ENCODE measurements at regions not wholly inside any gene's neighbourhood (a gene's known extent, or its start where the extent isn't known, plus 50 kb on each side); places are given as distances from the start of the nearest gene placed in this dataset.
"Not testable (repeated sequence)": the region's sequence is repeated elsewhere in the genome, so short reads cannot be mapped to it uniquely, and the experiment has no call there.

DNA sequence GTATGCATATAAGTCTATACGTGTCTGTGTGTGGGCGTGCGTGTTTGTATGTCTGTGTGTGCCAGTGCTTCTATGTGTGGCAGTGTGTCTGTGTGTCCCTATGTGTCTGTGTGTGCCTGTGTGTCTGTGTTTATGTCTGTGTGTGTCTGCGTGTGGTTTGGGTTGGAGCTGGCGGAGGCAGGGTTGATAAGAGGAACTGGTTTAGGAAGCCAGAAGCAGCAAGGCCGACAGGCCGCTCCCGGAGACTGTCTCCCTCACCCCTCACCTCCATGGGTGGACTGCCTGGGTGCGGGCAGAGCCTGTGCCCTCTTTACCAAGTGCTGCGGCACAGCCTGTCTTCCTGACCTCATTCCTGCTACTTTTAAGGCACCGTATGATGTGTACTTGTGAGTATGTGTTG, 327.1 kb upstream of the B3GAT1 start:
- DNase-seq, result no peak

DNA sequence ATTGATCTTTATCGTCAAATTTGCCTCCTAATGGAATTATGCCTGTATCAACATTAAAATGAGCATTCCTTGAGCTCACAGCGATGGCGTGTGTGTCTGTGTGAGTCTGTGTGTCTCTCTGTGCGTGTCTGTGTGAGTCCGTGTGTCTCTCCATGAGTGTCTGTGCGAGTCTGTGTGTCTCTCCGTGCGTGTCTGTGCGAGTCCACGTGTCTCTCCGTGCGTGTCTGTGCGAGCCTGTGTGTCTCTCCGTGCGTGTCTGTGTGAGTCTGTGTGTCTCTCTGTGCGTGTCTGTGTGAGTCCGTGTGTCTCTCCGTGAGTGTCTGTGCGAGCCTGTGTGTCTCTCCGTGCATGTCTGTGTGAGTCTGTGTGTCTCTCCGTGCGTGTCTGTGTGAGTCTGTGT, 326.5 kb upstream of the B3GAT1 start:
- no peak for DNase-seq

DNA sequence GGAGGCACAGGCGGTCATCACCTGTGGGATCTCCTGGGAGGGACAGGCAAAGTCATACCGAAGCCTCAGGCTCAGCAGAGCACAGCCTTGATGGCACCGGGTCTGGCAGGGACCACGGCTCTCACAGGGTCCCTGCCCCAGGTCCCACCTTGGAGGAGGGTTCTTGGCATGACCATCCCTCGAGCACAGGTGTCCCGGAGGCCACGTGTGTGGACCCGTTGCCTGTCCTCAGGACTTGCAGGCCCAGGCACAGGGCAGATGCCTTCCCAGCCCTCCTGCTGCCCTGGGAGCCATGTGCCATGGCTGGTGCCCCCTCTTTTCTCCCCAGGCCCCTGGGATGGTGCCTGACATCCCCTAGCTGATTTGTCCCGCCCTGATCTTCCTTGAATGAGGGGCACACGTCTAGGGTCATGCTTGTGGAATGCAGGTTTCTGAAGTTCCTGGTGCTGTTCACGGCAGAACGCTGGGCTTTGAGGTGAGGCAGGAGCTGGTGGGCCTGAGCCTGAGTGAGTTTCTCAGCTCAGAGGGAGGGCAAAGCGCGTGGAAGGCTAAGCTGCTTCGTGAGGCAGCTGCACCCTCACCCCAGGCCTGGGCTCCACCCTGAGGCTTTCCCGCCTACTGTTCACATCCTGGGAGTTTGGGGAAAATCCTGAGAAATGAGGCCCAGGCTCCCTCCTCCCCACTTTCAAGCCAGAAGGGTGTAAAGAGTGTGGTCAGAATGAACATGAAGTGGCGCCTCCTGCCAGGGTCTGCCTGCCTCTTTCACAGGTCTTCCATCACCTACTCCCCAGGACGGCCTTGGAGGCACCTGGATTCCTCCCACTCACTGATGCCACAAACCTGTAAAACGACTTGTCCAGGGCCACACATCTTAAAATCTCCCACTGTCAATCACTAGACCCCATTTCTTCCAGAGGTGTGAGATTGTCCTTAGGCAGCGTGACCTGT, 325.8 kb upstream of the B3GAT1 start:
- no peak for DNase-seq

DNA sequence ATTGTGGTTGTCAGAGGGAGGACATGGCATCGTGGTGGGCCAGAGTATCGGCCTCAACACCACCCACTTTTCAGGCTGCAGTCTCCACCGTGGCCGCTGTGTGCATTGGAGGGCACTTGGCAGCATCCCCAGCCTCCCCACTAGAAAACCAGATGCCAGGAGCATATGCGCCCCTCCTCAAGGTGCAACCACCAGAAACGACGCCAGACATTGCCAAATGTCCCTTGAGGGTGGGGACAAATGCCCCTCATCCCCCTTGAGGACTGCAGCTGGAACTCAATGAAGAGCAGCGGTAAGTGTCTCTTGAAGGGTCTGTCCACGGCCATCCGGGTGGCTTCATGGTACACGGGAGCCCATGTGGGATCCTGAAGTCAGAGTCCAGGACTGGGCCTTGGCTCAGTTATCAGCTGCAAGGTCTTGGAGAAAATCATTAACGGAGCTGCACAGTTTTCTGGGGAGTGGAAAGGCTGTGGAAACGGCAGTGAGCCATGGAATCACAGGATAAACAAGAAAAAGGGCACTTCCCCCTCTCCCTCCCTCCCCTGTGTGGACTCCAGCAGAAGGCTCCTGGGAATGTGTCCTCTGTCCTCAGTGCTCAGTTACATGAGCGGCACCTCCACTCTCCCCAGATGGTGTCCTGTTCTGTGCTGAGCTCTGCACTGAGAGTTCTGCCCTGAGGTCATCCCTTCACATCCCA, 324.4 kb upstream of the B3GAT1 start:
- DNase-seq, result no peak

DNA sequence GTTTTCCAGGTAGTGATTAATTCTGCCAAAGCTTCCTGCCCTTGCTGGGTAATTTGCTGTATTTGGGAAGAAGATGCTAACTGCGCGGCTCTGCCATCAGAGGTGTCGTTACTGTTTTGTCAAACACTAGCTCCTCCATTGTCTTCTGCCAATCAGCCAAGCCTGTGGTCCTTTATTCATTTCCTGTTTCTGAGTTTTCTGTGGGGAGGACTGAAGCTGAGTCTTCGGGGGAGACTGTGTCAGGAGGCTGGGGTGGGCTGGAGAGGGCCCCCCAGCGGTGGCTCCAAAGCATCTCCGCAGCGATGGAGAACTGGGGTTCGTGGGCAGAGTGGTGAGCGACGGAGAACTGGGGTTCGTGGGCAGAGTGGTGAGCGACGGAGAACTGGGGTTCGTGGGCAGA, 322.9 kb upstream of the B3GAT1 start:
- DNase-seq, result no peak

DNA sequence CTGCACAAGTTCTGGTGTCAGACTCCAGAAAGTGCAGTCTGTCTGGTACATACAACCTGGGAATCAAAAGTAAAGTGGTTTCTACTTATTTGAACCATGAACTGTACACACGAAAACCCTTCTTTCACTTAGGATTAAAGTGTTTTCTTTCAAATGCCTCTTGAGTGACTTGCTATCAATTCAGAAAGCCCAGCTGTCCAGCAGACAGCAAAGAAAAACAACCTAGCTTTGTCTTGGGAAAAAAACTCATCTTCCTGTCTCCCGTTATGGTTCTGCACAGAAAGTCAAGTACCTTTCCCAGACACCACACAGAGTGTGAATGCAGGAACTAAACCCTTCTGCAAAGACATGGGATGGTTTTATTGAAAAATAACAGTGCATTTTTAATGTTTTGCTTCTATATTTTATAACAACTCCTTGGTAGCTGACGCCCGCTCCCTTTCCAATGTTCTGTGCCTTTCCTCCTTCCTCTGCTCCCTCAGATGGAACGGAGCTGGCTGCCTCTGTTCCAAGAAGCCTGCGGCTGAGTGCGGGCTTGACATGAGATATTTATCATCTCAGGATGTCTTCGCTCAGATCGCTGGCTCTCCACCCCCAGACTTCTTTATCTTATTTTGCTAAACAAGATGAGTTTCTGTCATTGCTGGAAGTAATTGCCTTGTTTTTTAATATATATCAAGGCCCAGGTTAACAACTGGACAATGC, 322.3 kb upstream of the B3GAT1 start:
- DNase-seq, result no peak

DNA sequence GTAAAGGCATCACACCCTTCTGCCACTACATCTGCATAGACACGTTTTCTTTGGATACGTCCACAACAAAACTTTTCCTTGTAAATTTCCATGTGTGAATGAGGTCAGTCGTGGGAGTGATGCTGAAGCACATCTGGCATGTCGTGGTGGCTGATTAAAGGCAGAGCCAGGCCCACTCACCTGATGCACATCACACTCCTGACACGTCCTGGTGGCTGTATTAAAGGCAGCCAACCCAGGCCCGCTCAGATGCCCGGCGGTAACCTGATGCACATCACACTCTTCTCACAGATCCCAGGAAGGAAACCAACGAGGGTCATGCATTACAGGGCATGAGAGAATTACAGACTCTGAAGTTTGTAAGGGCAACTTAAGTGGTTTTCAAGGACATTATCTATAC, 321.6 kb upstream of the B3GAT1 start:
- no peak for DNase-seq

DNA sequence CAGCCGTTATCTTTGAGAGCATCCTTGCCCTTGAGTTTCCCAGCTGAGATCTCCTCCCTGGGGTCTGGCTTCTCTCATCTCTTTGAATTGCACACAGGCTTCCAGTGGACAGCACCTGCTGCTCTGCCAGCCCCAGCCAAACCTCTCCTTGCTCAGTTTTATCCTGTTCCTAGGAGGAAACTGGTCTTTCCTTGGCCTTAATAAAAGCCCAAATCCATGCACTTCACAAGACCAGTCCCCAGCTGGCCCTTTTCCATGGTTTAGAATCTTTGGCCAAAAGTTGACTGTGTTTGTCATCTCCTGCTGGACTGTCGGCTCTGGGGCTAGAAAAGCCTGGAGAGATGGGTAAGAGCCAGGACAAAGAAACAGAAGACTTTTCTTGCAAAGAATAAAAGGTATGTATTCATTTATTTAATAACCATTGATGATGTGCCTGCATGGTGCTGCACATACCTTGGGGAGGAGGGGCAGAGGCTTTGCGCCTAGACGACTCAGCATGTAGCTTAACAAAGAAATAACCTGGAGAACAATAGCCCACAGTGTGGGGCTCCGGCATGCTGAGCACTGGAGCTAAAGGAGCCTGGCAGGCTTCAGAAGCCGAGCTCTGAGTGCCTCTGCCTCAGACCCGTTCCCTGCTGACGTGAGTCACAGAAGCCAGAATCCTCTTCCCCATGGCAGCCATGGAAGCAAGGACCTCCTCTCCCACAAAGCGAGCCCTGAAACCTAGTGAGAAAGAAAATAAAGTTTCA, 319.3 kb upstream of the B3GAT1 start:
- DNase-seq, result no peak

DNA sequence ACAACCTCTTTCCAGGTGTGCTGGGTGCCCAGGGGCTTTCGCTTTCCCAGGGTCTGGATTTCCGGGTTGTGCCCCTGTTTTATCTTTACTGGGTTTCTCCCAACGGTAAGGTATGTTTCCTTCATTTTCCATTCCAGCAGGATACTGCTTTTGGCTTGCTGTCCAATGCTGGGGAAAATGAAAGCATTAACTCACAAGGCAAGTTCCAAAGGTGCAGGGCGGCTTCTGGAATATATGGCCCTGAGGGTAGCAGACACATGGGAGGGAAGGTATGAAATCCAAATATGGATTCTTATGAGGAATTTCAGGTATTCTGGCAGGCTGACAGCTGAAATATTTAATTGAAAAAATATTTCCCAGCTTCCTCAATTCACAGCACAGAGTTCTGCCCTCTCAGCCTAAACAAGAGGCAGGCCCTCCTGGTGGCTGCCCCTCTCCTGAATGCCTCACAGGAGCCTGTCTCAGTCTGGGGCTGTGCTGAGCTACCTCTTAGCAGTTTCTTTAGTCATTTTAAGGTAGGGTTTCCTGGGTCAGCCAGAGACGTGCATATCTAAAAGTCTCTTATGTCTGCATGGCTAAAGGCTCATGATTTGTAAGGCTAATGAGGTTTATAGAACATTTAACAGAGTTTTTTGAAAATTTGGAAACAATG, 318.6 kb upstream of the B3GAT1 start:
- no peak for DNase-seq

DNA sequence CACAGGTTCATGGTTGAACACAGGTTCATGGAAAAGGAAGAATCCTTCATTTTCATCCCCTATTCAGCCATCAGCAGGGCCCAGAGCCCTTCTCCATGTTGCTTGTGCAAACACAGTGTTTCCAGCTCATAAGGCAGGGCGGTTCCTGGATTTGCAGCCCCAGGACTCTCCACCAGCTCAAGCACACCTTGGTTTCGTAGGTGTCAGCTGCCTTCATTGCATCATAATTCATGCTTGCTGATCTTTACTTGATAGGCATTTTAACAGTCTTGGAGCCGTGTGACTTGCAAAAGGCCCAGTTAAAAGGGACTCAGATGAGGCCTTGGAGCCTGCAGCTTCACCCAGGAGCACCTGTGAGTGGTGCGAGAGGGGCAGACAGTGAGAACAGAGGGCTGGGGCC, 318.1 kb upstream of the B3GAT1 start:
- DNase-seq, result no peak

DNA sequence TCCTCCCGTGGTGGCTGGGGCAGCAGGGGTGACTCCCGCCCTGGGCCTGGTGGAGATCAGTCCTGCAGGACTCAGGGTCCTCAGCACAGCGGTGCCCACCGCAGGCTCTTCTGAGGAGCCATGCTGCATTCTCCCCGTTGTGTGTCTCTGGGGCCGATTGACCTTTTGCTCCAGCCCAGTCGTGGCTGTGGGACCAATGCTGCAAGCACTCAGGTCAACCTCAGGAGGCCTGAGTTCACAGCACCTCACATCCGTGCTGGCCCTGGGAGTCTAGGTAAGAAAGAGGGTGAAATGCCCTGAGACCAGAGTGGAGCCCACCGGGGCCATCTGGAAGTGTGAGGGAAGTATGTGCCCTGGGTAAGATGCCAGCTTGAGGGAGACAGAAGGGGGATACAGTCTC, 316.1 kb upstream of the B3GAT1 start:
- DNase-seq, result no peak

DNA sequence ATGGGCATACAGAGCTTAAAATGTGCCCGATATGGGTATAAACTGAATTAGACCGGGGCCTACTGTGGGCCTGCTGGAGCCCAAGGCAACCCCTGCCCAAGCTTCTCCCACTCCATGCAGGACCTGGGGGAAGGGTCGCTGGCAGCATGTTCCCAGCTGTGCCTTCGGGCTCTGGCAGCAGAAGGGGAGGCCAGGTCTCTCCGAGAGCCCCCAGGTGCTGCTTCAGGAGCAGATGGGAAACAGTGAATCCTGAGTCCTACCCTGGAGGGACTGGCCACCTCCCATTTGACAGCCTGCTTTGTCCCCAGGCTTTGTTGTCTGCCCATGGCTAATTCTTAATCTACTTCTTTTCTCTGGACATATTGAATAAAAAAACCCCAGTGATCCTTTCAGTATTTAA, 315.6 kb upstream of the B3GAT1 start:
- DNase-seq, result no peak

DNA sequence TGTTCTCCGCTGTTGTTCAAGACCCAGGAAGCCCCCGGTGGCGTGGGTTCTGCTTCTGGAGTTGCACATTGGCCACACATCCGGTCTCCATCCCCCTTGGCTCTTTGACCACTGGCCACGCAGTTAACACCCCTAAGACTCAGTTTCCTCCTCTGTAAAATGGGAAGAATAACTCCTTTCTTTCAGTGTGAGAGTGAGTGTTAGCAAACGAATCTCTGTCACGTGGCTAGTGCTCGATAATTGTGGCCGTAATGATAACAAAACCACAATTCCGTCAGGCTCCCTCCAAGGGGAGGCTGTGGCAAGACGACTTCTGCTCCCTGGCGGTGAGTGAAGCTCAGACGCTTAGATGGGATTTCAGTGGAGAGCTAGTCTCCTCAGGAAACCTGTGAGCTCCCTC, 315.2 kb upstream of the B3GAT1 start:
- no peak for DNase-seq

DNA sequence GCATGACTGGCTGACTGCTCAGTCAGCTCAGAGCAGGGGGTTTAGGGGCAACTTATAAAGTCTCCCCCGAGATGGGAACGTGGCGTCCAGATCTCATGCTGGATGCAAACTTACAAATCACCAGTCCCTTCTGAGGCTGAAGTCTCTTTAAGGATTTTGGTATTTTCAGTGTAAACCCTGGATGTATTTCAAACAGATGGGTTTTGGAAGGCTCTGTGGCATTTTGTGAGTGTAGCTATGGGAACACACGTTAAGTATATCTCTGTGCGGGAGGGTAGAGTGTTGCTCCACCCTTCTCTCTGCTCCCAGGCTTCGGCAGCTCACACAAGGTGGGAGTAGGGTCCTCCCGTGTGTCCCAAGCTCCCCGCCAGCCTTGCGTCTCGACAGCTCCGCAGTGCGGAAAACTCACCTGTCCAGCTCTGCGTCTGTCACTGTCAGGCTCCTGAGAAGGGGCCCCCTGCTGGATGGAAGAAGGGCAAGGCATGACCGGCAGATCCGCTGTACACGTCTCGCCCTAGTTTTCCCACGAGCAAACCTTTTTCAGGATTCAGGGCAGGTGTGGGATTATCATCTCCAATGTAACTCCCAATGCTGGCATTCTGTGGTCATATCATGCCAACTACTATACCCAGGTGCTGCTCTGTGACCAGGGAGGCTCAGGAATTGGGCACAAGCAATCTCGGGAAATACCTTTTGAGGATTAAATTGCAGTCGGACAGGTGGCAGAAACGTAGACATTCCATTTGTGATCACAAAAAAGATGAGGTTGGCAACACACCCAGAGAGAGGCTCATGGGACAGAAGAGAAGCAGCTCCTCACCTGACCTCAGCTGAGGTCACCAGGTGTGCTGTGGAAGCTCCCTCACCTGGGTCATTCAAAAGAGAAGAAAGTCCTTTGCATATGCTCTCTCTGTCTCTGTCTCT, 313.9 kb upstream of the B3GAT1 start:
- no peak for DNase-seq

DNA sequence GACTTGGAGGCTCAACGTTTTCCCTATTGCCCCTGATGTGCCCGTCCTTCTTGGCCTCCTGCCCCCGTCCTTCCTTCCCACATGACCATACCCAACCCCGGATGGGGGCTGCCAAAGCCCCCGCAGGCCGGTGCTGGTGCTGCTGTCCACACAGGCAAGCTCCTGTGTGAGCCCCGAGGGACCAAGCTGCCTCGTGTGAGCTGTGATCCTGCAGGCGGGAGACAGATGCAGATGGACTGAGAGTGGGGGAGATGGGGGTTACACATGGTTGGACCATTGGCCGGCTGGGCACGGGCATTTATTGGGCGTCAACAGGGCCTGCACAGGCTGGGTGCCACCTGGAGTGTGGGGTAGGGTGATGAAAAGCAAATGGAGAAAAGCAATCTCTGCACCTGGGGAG, 313.2 kb upstream of the B3GAT1 start:
- DNase-seq, result no peak

DNA sequence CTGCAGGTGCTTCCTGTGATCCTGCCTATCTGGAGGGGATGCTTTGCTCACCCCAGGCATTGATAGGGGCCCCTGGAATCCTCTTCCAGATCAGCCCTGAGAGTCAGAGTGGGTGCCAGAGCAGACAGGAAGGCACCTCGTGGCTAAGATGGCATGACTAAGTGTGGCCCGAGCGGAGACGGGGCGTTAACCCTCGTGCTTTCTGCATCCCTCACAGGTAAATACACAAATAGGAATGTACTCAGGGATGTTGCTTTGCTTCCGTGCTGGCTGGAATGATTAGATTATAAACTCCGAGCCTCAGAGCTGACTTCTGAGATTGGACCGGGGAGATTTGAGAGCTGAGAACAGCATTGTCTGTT, 312.7 kb upstream of the B3GAT1 start:
- no peak for DNase-seq

DNA sequence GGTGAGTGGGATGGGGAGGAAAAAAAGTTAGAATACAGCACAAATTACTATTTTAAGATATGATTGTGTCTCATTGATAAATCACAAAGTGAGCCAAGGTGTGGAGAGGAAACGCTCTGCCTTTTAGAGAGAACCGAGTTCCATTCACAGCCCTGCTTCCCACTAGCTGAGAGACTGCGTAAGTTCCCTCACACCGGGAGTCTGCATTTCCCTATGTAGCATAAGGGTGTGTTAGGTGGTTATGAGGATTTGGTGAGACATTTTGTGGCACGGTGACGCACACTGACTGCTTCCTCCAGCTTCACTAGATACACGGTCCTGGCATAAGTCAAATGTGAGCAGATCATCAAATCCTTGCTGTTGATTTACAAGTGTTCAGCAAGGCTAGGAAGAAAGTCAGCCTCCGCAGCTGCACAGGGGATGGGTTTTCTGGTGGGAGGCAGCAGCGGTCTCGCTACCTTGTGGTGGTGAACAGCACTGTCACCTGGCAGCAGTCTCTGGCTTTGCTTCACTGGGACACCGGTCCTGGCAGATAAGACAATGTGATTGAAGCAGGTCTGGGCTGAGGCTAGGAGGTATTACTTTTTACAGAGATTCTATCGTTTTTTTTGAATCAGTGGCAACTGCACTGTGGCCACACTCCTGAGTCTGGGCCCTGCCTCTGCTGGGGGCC, 312.2 kb upstream of the B3GAT1 start:
- DNase-seq, result no peak

DNA sequence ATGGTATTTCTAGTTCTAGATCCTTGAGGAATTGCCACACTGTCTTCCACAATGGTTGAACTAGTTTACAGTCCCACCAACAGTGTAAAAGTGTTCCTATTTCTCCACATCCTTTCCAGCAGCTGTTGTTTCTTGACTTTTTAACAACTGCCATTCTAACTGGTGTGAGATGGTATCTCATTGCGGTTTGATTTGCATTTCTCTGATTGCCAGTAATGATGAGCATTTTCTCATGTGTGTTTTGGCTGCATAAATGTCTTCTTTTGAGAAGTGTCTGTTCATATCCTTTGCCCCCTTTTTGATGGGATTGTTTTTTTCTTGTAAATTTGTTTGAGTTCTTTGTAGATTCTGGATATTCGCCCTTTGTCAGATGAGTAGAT, 308.6 kb upstream of the B3GAT1 start:
- not testable (repeated sequence) for DNase-seq

DNA sequence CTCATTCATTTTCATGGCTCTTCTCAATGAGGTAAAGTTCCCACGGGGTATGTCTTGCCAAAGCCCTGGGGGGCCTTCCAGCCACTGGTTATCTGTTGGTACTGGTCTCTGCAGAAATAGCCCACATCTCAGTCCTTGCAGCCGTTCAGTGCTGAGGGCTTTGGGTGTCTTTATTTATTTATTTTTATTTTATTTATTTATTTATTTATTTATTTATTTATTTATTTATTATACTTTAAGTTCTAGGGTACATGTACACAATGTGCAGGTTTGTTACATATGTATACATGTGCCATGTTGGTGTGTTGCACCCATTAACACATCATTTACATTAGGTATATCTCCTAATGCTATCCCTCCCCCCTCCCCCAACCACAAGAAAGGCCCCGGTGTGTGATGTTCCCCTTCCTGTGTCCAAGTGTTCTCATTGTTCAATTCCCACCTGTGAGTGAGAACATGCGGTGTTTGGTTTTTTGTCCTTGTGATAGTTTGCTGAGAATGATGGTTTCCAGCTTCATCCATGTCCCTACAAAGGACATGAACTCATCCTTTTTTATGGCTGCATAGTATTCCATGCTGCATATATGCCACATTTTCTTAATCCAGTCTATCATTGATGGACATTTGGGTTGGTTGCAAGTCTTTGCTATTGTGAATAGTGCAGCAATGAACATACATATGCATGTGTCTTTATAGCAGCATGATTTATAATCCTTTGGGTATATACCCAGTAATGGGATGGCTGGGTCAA, 308.1 kb upstream of the B3GAT1 start:
- not testable (repeated sequence) for DNase-seq

DNA sequence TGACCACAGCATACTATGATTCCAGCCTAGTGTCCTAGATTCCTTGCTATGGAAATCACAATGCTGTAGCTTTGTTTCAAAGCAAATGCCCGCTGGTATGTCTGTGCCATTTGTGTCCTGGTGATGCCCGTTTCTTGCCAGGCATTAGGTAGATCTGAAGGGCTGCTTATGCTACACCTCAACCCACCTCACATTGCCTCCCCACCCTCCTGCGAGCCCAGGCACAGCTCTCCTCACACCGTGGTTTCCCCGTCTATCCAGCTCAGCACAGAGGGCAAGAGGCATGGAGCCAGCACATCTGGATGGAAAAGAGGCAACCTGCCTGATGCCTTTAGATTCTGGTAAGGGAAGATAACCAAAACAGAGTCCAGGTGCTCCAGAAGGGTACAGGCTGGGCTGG, 307.4 kb upstream of the B3GAT1 start:
- DNase-seq, result no peak

All from stimulated activated naive CD4-positive, alpha-beta T cell (primary cell).